ENCODE measurements at regions not wholly inside any gene's neighbourhood (a gene's known extent, or its start where the extent isn't known, plus 50 kb on each side); places are given as distances from the start of the nearest gene placed in this dataset.

- DNase-seq (ENCODE audit: low spot score), result no peak
Measured at GRCh38 chr11:30155428-30155827, 75.4 kb upstream of the FSHB start.

- DNase-seq (ENCODE audit: low spot score), result no peak
Measured at GRCh38 chr11:30159546-30159945, 71.3 kb upstream of the FSHB start.

- no peak for DNase-seq (ENCODE audit: low spot score)
Measured at GRCh38 chr11:30165652-30166051, 65.2 kb upstream of the FSHB start.

GRCh38 chr11:30171661-30172060 is 59.2 kb upstream of the FSHB start:
- no peak for DNase-seq (ENCODE audit: low spot score)

- DNase-seq (ENCODE audit: low spot score), result no peak
Measured at GRCh38 chr11:30172158-30172557, 58.7 kb upstream of the FSHB start.

- DNase-seq (ENCODE audit: low spot score), result peak; percentile 67
Measured at GRCh38 chr11:30172883-30173311, 57.9 kb upstream of the FSHB start.

GRCh38 chr11:30174265-30175020 is 56.4 kb upstream of the FSHB start:
- no peak for DNase-seq (ENCODE audit: low spot score)
